Mesenteric fat pad (tissue), 1 donor: ENCODE measurements at regions not wholly inside any gene's neighbourhood (a gene's known extent, or its start where the extent isn't known, plus 50 kb on each side); places are given as distances from the start of the nearest gene placed in this dataset.
"Not testable (repeated sequence)": the region's sequence is repeated elsewhere in the genome, so short reads cannot be mapped to it uniquely, and the experiment has no call there.

Experiments
- DNase-seq: peaks from one replicate; pipeline ENCODE4 v3.0.0-alpha.2; 2020; ENCODE audit warnings: low spot score
- donor health status: DM: yes; HTN: yes; CAD: no.

- no peak for DNase-seq
Measured at GRCh38 chr22:22168941-22169867, 75.4 kb upstream of the VPREB1 start.

- no peak for DNase-seq
Measured at GRCh38 chr22:22168190-22168940, 76.2 kb upstream of the VPREB1 start.

- DNase-seq, result no peak
Measured at GRCh38 chr22:22167791-22168189, 76.8 kb upstream of the VPREB1 start.

GRCh38 chr22:22166941-22167713, 77.5 kb upstream of the VPREB1 start:
- DNase-seq, result no peak

- DNase-seq, result no peak
Measured at GRCh38 chr22:22165936-22166710, 78.5 kb upstream of the VPREB1 start.

- no peak for DNase-seq
Measured at GRCh38 chr22:22164541-22165272, 79.9 kb upstream of the VPREB1 start.

- DNase-seq, result no peak
Measured at GRCh38 chr22:22161924-22162851, 82.4 kb upstream of the VPREB1 start.

- not testable (repeated sequence) for DNase-seq
Measured at GRCh38 chr22:22160768-22161167, 83.8 kb upstream of the VPREB1 start.

- DNase-seq, result no peak
Measured at GRCh38 chr22:22159384-22159783, 85.2 kb upstream of the VPREB1 start.

- no peak for DNase-seq
Measured at GRCh38 chr22:22158965-22159364, 85.6 kb upstream of the VPREB1 start.

GRCh38 chr22:22158207-22158816, 86.3 kb upstream of the VPREB1 start:
- no peak for DNase-seq

- no peak for DNase-seq
Measured at GRCh38 chr22:22157348-22157725, 87.2 kb upstream of the VPREB1 start.

- no peak for DNase-seq
Measured at GRCh38 chr22:22156716-22157347, 87.8 kb upstream of the VPREB1 start.

GRCh38 chr22:22156348-22156715, 88.3 kb upstream of the VPREB1 start:
- DNase-seq, result no peak

GRCh38 chr22:22155607-22156006, 89.0 kb upstream of the VPREB1 start:
- DNase-seq, result no peak

GRCh38 chr22:22155146-22155545, 89.4 kb upstream of the VPREB1 start:
- DNase-seq, result no peak

GRCh38 chr22:22154040-22154439, 90.5 kb upstream of the VPREB1 start:
- DNase-seq, result no peak

- DNase-seq, result no peak
Measured at GRCh38 chr22:22151308-22151707, 93.3 kb upstream of the VPREB1 start.
